ENCODE measurements at regions not wholly inside any gene's neighbourhood (a gene's known extent, or its start where the extent isn't known, plus 50 kb on each side); places are given as distances from the start of the nearest gene placed in this dataset.

DNA sequence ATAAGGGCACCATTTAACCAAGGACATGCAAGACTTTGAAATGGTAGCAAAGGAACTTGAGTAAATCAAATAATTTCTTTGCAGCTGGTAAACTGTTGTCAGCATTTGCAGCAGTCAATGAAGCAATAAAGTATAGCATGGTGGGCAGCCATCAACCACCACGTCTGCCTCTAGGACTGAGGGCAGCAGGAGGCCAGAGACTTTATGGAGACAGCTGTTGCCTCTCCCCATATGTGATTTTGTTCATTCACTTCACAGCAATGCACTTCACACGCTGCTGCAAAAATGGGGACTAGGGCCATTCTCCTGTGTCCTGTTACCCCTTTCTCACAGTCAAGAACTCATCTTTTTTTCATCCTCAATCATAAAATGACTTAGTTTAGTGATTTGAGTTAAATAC, 51.3 kb upstream of the PCDH9 start:
- DNase-seq (ENCODE audit: low spot score) = no peak

Measured in GM03348 (cell line).